BE2C (cell line): ENCODE measurements at regions not wholly inside any gene's neighbourhood (a gene's known extent, or its start where the extent isn't known, plus 50 kb on each side); places are given as distances from the start of the nearest gene placed in this dataset.

Experiments used
- DNase-seq: peaks from one replicate; pipeline ENCODE4 v3.0.0-alpha.2; 2020
- H3K27me3 ChIP-seq: fragments of 250-450 bp; sonication (Bioruptor Pico); 2 replicates; pipeline ENCODE4 v1.5.1; 2020; ENCODE audit warnings: mild to moderate bottlenecking
- H3K36me3 ChIP-seq: fragments of 250-450 bp; sonication (Bioruptor Pico); 2 replicates; pipeline ENCODE4 v1.5.1; 2020; ENCODE audit warnings: mild to moderate bottlenecking
- H3K4me1 ChIP-seq: fragments of 250-450 bp; sonication (Bioruptor Pico); 2 replicates; pipeline ENCODE4 v1.5.1; 2020
- H3K4me3 ChIP-seq: 2 replicates; pipeline ENCODE4 v1.5.1; 2011; ENCODE audit warnings: low read depth, low read length
- H3K9me3 ChIP-seq: fragments of 250-450 bp; sonication (Bioruptor Pico); 2 replicates; pipeline ENCODE4 v1.5.1; 2020
- CTCF ChIP-seq: IDR thresholded peaks from 2 replicates; pipeline ENCODE4 v1.5.1; 2012; ENCODE audit warnings: mild to moderate bottlenecking, low read depth, low read length

- no peaks in the 10 kb centered on the region for H3K4me1 ChIP-seq
- H3K27me3 ChIP-seq = no peaks in the 10 kb centered on the region
- no peaks in the 10 kb centered on the region for H3K9me3 ChIP-seq
- DNase-seq = no peak
- no peaks in the 10 kb centered on the region for H3K36me3 ChIP-seq
- TF ChIP-seq CTCF = no peak
- H3K4me3 ChIP-seq = no peak overlapping the region
These were observed 2183.1 kb upstream of the CELF4 start for GRCh38 chr18:39748727-39749126.

- H3K4me1 ChIP-seq = no peaks in the 10 kb centered on the region
- no peak for DNase-seq
- H3K36me3 ChIP-seq = no peaks in the 10 kb centered on the region
- no peak overlapping the region for H3K4me3 ChIP-seq
- no peak for TF ChIP-seq CTCF
- no peaks in the 10 kb centered on the region for H3K27me3 ChIP-seq
- H3K9me3 ChIP-seq = no peaks in the 10 kb centered on the region
These were observed 2180.6 kb upstream of the CELF4 start for GRCh38 chr18:39746201-39746600.

DNA sequence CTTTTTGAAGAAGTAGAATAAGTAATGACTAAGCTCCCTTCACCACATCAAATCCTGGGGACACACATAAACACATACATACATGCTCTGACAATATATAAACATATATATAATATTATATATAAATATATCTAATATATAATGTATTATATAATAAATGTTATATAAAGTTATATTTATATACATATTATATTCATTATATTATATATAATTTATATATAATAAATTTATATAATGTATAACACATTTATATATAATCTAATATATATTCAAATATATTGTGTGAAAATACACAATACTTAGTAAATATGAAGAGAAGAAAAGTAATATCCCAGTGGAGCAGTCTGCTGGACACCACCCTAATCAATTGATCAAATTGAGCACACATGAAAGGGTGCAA, 2177.9 kb upstream of the CELF4 start:
- no peaks in the 10 kb centered on the region for H3K4me1 ChIP-seq

DNA sequence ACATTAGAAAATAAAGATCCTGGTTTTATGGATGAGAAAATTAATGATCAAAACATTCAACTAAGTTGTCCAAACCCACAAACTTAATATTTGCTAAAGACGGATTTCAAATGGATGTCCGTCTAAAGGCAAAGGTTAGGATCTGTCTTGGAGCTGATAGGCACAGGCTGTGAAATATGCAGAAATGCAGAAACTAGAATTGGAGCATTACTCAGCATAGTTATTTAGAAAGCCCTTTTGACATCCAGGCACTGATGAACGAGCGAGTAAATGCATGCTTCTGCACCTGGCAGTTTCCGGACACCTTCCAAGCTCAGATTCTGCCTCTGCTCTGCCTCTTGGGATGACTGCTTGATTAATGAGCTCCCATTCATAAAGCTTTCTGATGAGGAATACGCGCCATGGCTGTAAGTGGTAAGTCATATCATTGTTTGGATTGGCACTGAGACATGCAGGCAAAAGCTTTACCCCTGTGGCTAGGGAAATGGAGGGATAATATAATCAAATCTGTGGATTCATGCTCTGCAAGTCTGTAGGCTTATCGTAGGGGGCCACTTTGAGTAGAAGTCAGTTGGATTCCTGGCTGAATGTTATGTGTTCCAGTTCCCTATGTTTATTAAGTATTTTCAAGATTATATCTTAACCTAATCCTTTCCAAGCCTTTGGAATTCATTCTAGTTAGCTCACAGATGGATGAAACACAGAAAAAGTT, 2176.3 kb upstream of the CELF4 start:
- Histone ChIP-seq H3K36me3 (no peaks in the 10 kb centered on the region), H3K4me1 (no peaks in the 10 kb centered on the region), H3K4me3 (no peak overlapping the region), H3K27me3 (no peaks in the 10 kb centered on the region), H3K9me3 (no peaks in the 10 kb centered on the region)
- no peak for TF ChIP-seq CTCF
- DNase-seq = no peak

More for the DNA sequence above, 2177.9 kb upstream of the CELF4 start:
- Histone ChIP-seq H3K4me3 (no peak overlapping the region), H3K9me3 (no peaks in the 10 kb centered on the region), H3K36me3 (no peaks in the 10 kb centered on the region), H3K27me3 (no peaks in the 10 kb centered on the region)
- TF ChIP-seq CTCF = no peak
- no peak for DNase-seq

DNA sequence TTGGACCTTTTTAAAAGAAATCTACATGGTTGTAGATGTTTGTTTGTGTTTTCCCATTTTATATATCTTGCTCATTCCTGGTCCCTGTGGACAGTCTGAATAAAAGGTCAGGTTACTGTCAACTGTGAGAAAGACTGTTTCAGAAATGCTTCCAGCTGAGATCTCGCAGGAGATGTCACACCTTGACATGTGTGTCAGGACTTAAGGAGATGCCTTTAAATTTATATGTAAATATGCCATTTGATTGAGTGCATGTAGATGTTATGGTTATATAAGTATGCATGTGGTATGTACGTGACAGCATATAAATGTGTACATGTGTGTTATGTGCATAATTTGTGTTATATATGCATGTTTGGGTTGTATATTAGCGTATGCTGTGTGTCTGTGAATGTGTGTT, 2172.3 kb upstream of the CELF4 start:
- no peak for TF ChIP-seq CTCF
- no peak for DNase-seq
- Histone ChIP-seq H3K36me3 (no peaks in the 10 kb centered on the region), H3K27me3 (no peaks in the 10 kb centered on the region), H3K4me1 (no peaks in the 10 kb centered on the region), H3K9me3 (no peaks in the 10 kb centered on the region), H3K4me3 (no peak overlapping the region)

DNA sequence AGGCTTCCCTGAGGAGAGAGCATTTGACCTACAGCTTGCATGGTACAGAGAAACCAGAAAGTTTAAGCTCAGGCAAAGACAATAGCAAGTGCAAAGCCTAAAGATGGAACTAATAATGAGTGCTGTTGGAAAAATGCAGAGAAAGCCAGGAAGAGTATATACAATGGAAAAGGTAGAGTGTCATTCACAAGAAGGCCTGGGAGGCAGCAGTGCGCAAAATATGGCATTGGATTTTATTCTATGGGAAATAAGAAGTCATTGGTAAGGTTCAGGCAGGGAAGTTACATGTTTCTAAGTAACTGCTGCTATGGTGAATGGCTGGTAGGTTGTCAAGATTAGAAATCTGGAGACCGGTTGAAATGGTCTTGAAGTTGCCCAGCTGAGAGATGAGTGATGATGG, 2167.3 kb upstream of the CELF4 start:
- no peak for DNase-seq
- TF ChIP-seq CTCF = no peak
- Histone ChIP-seq H3K4me1 (no peaks in the 10 kb centered on the region), H3K27me3 (no peaks in the 10 kb centered on the region), H3K9me3 (no peaks in the 10 kb centered on the region), H3K4me3 (no peak overlapping the region), H3K36me3 (no peaks in the 10 kb centered on the region)
